ENCODE measurements at regions not wholly inside any gene's neighbourhood (a gene's known extent, or its start where the extent isn't known, plus 50 kb on each side); places are given as distances from the start of the nearest gene placed in this dataset.

DNA sequence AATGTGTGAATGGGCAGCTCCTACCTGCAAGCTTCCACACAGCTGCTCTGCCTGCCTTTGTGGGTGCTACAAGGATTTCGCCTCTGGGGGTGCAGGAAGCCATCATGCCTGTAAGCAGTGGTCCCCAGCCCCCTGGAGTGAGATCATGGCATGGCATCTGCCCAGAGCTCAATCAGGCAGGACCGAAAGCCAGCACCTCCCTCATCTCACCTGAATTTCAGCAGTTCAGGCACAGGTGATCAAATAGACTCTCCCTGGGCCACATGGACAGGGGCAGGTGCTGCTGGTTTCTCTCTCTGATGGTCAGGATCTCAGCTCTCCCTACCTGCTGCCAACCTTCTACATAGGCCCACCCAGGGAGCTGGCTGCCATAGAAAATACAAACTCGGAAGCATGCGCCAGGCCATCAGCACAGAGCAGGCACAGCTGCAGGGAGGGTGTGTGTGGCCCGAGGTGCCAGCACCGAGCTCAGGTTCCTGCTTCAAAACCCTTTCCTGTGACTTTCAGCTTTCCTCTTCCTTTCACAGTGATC is 133.2 kb upstream of the ID2 start:
- TF ChIP-seq, protein P1, sequence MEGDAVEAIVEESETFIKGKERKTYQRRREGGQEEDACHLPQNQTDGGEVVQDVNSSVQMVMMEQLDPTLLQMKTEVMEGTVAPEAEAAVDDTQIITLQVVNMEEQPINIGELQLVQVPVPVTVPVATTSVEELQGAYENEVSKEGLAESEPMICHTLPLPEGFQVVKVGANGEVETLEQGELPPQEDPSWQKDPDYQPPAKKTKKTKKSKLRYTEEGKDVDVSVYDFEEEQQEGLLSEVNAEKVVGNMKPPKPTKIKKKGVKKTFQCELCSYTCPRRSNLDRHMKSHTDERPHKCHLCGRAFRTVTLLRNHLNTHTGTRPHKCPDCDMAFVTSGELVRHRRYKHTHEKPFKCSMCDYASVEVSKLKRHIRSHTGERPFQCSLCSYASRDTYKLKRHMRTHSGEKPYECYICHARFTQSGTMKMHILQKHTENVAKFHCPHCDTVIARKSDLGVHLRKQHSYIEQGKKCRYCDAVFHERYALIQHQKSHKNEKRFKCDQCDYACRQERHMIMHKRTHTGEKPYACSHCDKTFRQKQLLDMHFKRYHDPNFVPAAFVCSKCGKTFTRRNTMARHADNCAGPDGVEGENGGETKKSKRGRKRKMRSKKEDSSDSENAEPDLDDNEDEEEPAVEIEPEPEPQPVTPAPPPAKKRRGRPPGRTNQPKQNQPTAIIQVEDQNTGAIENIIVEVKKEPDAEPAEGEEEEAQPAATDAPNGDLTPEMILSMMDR (IDR thresholded peaks at IDR 0.05 in 4 of 5, conservative IDR thresholded peaks at IDR 0.05 in 1 of 5): no peak
- no peak for TF ChIP-seq POLR2A (IDR thresholded peaks at IDR 0.05)
